SHP77 (cell line): ENCODE measurements at regions not wholly inside any gene's neighbourhood (a gene's known extent, or its start where the extent isn't known, plus 50 kb on each side); places are given as distances from the start of the nearest gene placed in this dataset.
"Not testable (repeated sequence)": the region's sequence is repeated elsewhere in the genome, so short reads cannot be mapped to it uniquely, and the experiment has no call there.

ENCODE experiments used
- DNase-seq, 2 experiments: peaks; one replicate each; lab custom pipeline; 2025; lab: John Stamatoyannopoulos, UW

GRCh38 chr6:118719351-118720124 is 68.1 kb upstream of the CEP85L start:
- no peak for DNase-seq

GRCh38 chr6:118718903-118719302 is 67.5 kb upstream of the CEP85L start:
- DNase-seq, result no peak

- DNase-seq, result no peak
These were observed 66.9 kb upstream of the CEP85L start for GRCh38 chr6:118718297-118718696.

GRCh38 chr6:118717106-118717505 is 65.7 kb upstream of the CEP85L start:
- no peak for DNase-seq

GRCh38 chr6:118715907-118716306 is 64.5 kb upstream of the CEP85L start:
- DNase-seq, result not testable (repeated sequence)

- no peak for DNase-seq
These were observed 64.0 kb upstream of the CEP85L start for GRCh38 chr6:118715376-118715775.

GRCh38 chr6:118714756-118715155 is 63.4 kb upstream of the CEP85L start:
- no peak for DNase-seq

- no peak for DNase-seq
These were observed 61.6 kb upstream of the CEP85L start for GRCh38 chr6:118712969-118713368.

- no peak for DNase-seq
These were observed 59.2 kb upstream of the CEP85L start for GRCh38 chr6:118710616-118711015.

GRCh38 chr6:118709859-118710350 is 58.5 kb upstream of the CEP85L start:
- DNase-seq, result no peak

GRCh38 chr6:118708744-118709143 is 57.4 kb upstream of the CEP85L start:
- DNase-seq, result no peak

GRCh38 chr6:118708055-118708454 is 56.7 kb upstream of the CEP85L start:
- DNase-seq, result no peak

GRCh38 chr6:118706702-118707101 is 55.3 kb upstream of the CEP85L start:
- DNase-seq, result no peak

GRCh38 chr6:118705544-118706491 is 54.4 kb upstream of the CEP85L start:
- DNase-seq, result no peak

- DNase-seq, result no peak
These were observed 53.5 kb upstream of the CEP85L start for GRCh38 chr6:118704915-118705314.

GRCh38 chr6:118701260-118701659 is 49.9 kb upstream of the CEP85L start:
- DNase-seq, result not testable (repeated sequence)
